MG63 (cell line): ENCODE measurements at regions not wholly inside any gene's neighbourhood (a gene's known extent, or its start where the extent isn't known, plus 50 kb on each side); places are given as distances from the start of the nearest gene placed in this dataset.
A peak's percentile ranks its signal among the peaks of the same experiment; 100 is the strongest.
"Not testable (repeated sequence)": the region's sequence is repeated elsewhere in the genome, so short reads cannot be mapped to it uniquely, and the experiment has no call there.

ENCODE experiments used
- DNase-seq: peaks from one replicate; pipeline ENCODE4 v3.0.0-alpha.2; 2020
- H3K27me3 ChIP-seq: fragments of 250-450 bp; sonication (Bioruptor Pico); 2 replicates; pipeline ENCODE4 v1.5.1; 2020; ENCODE audit warnings: mild to moderate bottlenecking, moderate library complexity
- H3K36me3 ChIP-seq: fragments of 250-450 bp; sonication (Bioruptor Pico); 2 replicates; pipeline ENCODE4 v1.5.1; 2020; ENCODE audit warnings: mild to moderate bottlenecking, moderate library complexity
- H3K4me3 ChIP-seq: fragments of 250-450 bp; sonication (Bioruptor Pico); 2 replicates; pipeline ENCODE4 v1.5.1; 2020; ENCODE audit warnings: mild to moderate bottlenecking, moderate library complexity
- H3K9me3 ChIP-seq: fragments of 250-450 bp; sonication (Bioruptor Pico); 2 replicates; pipeline ENCODE4 v1.5.1; 2020; ENCODE audit warnings: mild to moderate bottlenecking, moderate library complexity

DNA sequence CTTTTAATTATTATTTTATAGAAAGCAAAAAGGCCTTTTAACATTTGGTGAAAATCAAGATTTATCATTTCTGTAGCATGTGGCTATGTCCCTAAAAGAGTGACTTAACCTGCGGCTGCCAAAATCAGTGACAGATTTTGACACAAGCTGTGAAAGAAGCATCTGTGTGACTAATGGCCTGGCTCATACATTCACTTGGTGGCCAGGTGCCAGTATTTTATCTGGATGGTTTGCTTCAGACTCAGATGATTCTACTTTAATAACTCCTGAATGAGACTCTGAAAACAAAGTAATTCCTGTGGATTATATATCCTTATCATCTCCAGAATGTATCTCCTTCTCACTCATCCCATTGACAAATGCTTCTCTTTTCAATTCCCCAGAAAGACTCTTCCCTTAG, 103.0 kb downstream of the FSCB start:
- Histone ChIP-seq H3K4me3 (no peak overlapping the region), H3K9me3 (no peaks in the 10 kb centered on the region), H3K27me3 (no peaks in the 10 kb centered on the region), H3K36me3 (no peaks in the 10 kb centered on the region)
- DNase-seq = peak; percentile 26

DNA sequence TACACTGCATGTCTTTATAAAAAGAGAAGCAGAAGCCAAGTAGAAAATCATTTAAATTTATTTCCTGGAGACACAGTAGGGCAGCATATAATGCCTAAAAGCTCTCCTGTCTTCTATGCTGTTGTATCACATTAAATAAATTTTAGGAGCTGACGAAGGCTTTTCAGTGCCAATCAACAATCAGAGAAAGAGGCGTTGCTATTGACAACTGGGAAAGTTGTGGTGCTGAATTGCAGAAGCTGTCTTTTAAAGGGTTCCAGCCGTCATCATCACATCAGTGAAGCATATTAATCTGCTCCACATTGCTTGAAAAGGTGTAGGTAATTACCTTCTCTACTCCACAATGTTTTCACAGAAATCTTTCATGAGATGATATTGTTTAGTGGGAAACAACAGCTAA, 103.9 kb downstream of the FSCB start:
- Histone ChIP-seq H3K9me3 (no peaks in the 10 kb centered on the region), H3K36me3 (no peaks in the 10 kb centered on the region), H3K4me3 (no peak overlapping the region), H3K27me3 (no peaks in the 10 kb centered on the region)
- no peak for DNase-seq

DNA sequence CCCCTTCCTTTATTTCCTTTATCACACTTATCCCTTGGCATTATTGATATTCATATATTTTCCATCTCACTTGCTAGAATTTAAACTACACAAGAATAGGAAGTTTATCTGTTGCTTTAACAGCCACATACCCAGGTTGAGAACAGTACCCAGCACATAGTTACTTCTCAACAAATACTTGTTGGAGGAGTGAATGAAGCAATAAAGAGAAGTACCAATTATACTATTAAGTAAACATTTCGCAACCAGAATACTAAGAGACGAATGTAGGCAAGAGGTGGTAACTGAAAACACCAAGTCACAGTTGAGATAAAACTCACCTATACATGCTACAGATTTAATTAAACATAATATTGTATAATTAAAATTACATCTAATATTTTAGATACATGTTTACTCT, 110.9 kb downstream of the FSCB start:
- H3K4me3 ChIP-seq = no peak overlapping the region
- H3K36me3 ChIP-seq = no peaks in the 10 kb centered on the region
- no peaks in the 10 kb centered on the region for H3K27me3 ChIP-seq
- H3K9me3 ChIP-seq = no peaks in the 10 kb centered on the region
- DNase-seq = no peak

DNA sequence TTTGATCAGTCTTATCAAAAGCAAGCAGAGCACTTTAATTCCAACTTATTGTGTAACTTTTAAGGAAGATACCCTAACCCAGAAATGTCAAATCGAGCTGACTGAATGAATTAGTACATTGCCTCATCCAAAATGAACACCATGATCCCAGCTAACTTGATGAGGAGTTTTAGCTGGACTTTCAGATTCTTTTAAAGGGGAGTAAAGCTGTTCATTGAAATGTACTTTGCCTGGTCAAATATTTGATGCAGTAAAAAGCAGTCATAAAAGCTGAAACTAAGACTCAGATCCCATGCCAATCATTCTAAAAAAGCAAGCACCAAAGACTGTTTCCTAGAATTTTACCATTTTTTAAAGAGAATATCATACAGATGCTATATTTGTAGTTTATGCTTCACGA, 114.1 kb downstream of the FSCB start:
- H3K9me3 ChIP-seq = no peaks in the 10 kb centered on the region
- no peak for DNase-seq
- no peak overlapping the region for H3K4me3 ChIP-seq
- no peaks in the 10 kb centered on the region for H3K36me3 ChIP-seq
- H3K27me3 ChIP-seq = no peaks in the 10 kb centered on the region

DNA sequence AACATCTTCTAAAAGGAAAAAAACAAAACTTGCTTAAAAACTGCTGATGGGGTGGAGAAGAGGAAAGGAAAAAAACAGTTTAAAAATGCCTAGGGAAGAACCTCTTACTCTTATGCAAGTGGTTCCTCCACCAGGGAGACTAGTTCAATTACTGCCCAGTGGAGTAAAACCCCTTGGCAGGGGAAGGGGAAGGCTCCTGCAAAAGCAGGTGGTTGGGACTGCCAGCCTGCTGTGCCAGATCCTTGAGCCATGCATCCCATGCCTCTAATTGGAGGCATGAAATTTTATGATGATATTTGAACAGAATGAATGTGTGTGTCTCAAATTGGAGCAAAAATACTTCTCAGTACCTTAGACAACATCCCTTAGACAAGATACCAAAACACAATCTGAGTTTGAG, 118.8 kb downstream of the FSCB start:
- no peaks in the 10 kb centered on the region for H3K36me3 ChIP-seq
- no peaks in the 10 kb centered on the region for H3K9me3 ChIP-seq
- DNase-seq = no peak
- no peak overlapping the region for H3K4me3 ChIP-seq
- no peaks in the 10 kb centered on the region for H3K27me3 ChIP-seq

DNA sequence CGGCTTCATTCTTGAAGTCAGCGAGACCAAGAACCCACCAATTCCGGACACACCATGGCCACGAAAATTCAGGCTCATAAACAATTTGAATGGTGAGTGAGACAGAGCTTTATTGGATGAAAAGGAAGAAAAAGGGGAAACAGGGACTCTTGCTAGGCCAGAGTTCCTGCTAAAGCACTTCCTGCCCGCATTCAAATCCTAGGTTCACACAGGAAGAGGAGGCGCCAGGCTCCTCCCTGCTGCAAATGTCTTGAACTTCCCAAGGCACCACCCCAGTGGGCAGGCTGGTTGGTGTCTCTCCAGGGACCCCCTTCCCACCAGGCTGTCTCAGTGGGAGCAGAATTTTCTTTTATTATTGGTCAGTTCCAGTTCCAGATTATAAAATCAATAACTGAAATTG, 121.2 kb downstream of the FSCB start:
- Histone ChIP-seq H3K9me3 (no peaks in the 10 kb centered on the region), H3K4me3 (no peak overlapping the region), H3K36me3 (no peaks in the 10 kb centered on the region), H3K27me3 (no peaks in the 10 kb centered on the region)
- DNase-seq = no peak

DNA sequence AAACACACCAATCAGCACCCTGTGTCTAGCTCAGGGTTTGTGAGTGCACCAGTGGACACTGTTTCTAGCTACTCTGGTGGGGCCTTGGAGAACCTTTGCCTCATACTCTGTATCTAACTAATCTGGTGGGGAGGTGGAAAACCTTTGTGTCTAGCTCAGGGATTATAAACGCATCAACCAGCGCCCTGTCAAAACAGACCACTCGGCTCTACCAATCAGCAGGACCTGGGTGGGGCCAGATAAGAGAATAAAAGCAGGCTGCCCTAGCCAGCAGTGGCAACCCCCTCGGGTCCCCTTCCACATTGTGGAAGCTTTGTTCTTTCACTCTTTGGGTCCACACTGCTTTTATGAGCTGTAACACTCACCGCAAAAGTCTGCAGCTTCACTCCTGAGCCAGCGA, 121.8 kb downstream of the FSCB start:
- H3K4me3 ChIP-seq, H3K27me3 ChIP-seq, DNase-seq, H3K9me3 ChIP-seq, H3K36me3 ChIP-seq: not testable (repeated sequence)

DNA sequence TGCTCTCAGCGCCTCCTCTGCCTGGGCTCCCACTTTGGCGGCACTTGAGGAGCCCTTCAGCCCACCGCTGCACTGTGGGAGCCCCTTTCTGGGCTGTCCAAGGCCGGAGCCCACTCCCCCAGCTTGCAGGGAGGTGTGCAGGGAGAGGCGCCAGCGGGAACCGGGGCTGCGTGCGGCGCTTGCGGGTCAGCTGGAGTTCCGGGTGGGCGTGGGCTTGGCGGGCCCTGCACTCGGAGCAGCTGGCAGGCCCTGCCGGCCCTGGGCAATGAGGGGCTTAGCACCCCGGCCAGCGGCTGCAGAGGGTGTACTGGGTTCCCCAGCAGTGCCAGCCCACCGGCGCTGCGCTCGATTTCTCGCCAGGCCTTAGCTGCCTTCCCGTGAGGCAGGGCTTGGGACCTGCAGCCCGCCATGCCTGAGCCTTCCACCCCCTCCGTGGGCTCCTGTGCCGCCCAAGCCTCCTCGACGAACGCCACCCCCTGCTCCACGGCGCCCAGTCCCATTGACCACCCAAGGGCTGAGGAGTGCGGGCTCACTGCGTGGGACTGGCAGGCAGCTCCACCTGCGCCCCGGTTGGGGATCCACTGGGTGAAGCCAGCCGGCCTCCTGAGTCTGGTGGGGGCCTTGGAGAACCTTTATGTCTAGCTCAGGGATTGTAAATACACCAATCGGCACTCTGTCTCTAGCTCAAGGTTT, 122.3 kb downstream of the FSCB start:
- H3K9me3 ChIP-seq, H3K27me3 ChIP-seq, DNase-seq, H3K4me3 ChIP-seq, H3K36me3 ChIP-seq: not testable (repeated sequence)

DNA sequence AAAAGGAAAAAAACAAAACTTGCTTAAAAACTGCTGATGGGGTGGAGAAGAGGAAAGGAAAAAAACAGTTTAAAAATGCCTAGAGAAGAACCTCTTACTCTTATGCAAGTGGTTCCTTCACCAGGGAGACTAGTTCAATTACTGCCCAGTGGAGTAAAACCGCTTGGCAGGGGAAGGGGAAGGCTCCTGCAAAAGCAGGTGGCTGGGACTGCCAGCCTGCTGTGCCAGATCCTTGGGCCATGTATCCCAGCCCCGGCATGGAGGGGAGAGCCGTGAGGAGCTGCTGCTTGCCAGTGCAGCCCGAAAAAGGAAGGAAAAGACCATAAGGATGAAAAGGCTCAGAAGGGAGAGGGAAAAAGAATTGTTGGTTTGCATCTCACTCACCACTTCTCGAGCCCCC, 123.0 kb downstream of the FSCB start:
- no peaks in the 10 kb centered on the region for H3K27me3 ChIP-seq
- no peak overlapping the region for H3K4me3 ChIP-seq
- H3K36me3 ChIP-seq = no peaks in the 10 kb centered on the region
- no peaks in the 10 kb centered on the region for H3K9me3 ChIP-seq
- DNase-seq = no peak

DNA sequence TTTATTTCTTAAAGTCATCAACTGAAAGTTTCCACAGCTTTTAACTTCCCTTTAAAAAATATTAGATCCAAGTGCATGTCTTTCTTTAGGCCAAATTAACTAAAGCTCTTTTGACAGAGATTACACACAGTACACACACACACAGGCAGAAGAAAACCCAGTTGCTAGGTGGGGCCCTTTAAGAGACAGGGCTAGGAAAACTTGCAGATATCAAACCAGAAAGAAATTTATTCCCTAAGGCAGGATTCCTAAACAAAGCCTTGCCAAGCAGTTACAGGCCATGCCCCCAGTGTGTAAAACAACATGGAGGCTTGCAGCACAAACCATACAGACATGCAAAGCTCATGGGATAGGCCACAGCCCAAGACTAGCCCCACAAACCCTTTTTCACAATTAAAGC, 123.4 kb downstream of the FSCB start:
- Histone ChIP-seq H3K36me3 (no peaks in the 10 kb centered on the region), H3K9me3 (no peaks in the 10 kb centered on the region), H3K27me3 (no peaks in the 10 kb centered on the region), H3K4me3 (no peak overlapping the region)
- DNase-seq = no peak

DNA sequence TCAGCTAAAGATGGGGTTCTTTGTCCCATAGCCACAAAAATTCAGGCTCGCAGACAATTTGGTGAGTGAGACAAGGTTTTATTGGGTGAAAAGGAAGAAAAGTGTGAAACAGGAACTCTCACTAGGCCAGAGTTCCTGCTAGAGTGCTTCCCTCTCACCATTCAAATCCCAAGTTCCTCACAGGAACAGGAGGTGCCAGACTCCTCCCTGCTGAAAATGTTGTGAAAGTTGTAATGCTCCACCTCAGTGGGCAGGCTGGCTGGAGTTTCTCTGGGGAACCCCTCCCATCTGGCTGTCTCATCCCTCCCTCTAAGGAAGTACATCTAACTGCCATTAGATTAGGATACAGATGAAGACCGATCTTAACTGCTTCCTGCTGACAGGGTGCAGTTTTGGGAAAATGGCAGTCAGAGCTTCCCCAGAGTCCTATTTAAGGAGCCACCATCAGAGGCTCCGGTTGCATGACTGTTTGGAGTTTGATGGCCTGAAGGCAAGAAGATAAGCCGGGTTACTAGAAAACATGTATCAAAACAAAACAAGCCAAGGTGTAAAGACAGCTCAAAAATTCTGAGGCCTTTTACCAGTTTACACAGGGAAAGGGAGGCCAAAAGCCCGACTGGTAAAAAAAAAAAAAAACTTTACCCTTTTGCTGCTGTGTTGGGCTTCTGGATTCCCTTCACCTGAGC, 127.6 kb downstream of the FSCB start:
- H3K27me3 ChIP-seq = no peaks in the 10 kb centered on the region
- DNase-seq = no peak
- H3K9me3 ChIP-seq = no peaks in the 10 kb centered on the region
- no peak overlapping the region for H3K4me3 ChIP-seq
- H3K36me3 ChIP-seq = no peaks in the 10 kb centered on the region

DNA sequence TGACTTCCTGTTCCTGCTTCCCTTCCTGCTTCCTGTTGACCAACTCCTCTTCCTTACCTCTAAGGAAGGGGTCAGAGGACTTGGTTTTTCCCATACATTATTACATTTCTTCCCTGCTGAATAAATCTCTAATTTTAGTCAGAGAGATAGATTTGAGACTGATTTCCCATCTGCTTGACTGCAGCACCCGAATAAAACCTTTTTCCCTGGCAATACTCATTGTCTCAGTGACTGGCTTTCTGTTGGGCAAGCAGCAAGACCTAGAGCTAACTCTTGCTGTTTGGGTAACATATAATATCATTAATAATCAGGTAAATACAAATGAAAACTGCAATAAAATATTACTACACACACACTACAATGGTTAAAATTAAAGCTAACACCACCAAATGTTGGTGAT, 132.2 kb downstream of the FSCB start:
- H3K27me3 ChIP-seq = no peaks in the 10 kb centered on the region
- DNase-seq = no peak
- no peaks in the 10 kb centered on the region for H3K36me3 ChIP-seq
- no peaks in the 10 kb centered on the region for H3K9me3 ChIP-seq
- no peak overlapping the region for H3K4me3 ChIP-seq

DNA sequence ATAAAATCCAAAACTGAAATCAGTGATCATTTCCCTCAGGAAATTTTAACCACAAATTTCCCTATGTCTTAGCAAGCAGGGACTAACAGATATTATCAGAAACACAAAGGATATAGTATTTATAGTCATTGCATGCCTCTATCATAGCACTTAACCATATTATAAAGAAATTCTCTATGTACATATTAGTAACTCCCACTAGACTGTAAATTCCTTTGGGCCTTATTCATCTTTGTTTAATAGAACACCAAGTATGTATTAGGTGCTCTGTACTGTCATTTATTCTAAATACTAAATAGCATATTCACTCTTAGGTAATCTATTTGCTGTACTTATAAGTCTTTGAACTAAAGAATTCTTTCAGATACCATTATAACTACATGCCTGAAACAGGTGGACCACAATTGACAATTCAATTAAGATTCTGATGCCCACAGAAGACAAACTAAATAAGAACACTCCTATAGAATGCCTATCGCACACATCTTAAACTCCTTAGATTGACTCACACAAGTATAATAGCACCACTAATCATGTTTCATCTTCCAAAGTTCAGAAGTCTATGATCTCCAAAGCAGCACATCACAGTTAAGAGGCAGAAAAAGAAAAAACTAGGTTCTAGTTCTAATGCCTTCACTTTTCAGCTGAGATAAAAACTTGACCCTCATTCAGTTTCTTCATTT, 134.1 kb downstream of the FSCB start:
- Histone ChIP-seq H3K36me3 (no peaks in the 10 kb centered on the region), H3K9me3 (no peaks in the 10 kb centered on the region)
- DNase-seq = no peak

DNA sequence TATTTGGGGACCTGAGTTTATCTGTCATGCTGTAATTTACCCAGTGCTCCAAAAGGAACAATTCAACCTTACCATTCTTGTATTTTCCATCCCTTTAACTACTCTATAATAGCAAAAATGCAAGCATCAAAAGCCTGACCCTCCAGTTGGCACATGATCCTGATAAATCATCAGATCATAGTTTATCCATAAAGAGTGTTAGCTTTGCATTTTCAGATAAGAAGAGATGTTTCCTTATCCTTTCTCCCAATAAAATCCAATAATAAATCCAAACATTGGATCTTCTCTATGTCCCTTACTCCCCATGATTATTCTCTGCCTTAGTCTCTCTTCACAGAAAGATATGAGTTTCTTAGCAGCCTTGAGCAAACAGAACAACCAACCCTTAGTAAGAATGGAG, 134.9 kb downstream of the FSCB start:
- no peak for DNase-seq
- H3K36me3 ChIP-seq = no peaks in the 10 kb centered on the region

More for the DNA sequence above, 134.1 kb downstream of the FSCB start:
- H3K4me3 ChIP-seq = no peak overlapping the region
- no peaks in the 10 kb centered on the region for H3K27me3 ChIP-seq

DNA sequence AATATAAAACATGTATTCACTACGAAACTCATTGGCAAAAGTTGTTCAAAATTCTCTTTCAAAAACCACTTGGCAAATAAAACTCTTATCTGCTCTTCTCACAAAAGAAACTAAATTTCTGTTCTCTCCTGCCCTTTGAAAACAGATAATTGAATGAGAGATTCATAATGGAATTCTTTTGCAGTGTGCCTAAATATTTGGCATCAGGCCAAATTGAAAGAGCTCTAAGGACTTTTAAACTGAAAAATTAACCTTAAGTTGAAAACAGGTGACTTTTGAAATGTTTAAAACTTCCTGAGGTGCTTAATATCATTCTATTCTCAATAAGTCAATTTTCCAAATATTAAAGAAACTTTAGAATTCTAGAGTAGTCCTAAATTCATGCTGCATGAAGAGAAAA, 136.4 kb downstream of the FSCB start:
- DNase-seq = no peak
- Histone ChIP-seq H3K36me3 (no peaks in the 10 kb centered on the region), H3K27me3 (no peaks in the 10 kb centered on the region), H3K9me3 (no peaks in the 10 kb centered on the region), H3K4me3 (no peak overlapping the region)

More for the DNA sequence above, 134.9 kb downstream of the FSCB start:
- H3K4me3 ChIP-seq = no peak overlapping the region
- H3K27me3 ChIP-seq = no peaks in the 10 kb centered on the region
- H3K9me3 ChIP-seq = no peaks in the 10 kb centered on the region

DNA sequence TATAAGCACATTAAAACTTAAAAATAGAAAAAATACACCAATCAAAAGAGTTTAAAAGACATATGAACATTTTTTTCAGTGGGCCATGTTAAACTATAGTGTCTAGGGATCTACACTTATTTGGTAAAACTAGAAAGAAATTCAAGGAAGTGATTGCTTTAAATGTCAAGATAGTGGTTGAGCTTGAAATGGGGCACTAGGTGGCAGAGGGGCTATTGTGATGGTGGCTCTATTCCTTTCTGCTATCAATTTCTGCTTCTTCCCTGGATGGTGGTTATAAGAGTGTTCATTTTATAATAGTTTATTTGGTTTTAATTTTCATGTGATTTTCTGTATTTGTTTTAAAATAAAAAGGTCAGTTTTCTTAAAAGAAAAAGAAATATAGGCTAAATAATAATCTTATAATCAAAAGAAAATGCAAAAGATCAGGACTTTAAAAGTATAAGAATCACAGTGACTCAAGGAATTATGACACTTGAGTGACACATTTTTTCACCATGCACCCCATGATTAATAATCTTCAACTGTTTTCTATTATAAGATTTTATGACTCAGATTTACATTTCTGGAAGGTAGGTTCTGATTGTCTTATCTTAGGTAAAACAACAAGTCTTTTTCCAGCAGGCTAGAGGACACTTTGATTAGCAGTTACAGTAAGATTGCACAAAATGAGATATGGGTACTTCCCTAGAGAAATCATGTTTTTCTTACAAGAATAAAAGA, 137.5 kb downstream of the FSCB start:
- Histone ChIP-seq H3K9me3 (no peaks in the 10 kb centered on the region), H3K4me3 (no peak overlapping the region), H3K27me3 (no peaks in the 10 kb centered on the region), H3K36me3 (no peaks in the 10 kb centered on the region)
- no peak for DNase-seq

DNA sequence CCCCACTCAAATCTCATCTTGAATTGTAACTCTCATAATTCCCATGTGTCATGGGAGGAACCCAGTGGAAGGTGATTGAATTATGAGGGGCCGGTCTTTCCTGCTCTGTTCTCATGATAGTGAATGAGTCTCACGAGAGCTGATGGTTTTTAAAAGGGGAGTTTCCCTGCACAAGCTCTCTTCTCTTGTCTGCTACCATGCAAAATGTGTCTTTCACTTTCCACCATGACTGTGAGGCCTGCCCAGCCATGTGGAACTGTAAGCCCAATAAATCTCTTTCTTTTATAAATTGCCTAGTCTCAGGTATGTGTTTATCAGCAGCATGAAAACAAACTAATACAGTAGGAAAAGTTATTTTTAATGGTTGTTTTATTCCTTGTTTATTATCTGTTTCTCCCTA, 146.0 kb downstream of the FSCB start:
- no peak for DNase-seq
- no peak overlapping the region for H3K4me3 ChIP-seq
- H3K36me3 ChIP-seq = no peaks in the 10 kb centered on the region
- no peaks in the 10 kb centered on the region for H3K9me3 ChIP-seq
- H3K27me3 ChIP-seq = no peaks in the 10 kb centered on the region
